ENCODE measurements at regions not wholly inside any gene's neighbourhood (a gene's known extent, or its start where the extent isn't known, plus 50 kb on each side); places are given as distances from the start of the nearest gene placed in this dataset.

DNA sequence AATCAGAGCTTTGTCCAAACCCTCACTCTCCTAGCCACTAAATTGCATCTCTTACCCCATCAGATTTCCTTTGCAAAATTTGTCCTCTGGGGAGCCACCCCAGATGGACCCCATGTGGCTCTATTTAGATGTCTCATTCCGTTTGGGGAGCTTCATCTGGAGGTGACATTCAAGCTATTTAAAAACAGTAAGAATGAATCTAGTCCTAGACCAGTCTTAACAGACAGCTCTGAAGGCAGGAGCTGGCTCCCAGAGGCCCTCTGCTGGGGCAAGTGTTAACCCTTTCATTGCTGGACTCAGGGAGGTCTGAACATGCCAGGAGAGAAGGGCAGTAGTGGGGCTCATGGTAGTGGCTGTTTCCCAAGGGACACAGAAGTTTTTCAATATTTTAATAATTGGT lies 59.2 kb downstream of the RPL37A start:
- H3K4me3 ChIP-seq (ENCODE audit: low read depth, low read length), result no peak overlapping the region
- no peaks in the 10 kb centered on the region for H3K36me3 ChIP-seq (ENCODE audit: control insufficient read depth, insufficient read depth, low read length)
- TF ChIP-seq, protein P1, sequence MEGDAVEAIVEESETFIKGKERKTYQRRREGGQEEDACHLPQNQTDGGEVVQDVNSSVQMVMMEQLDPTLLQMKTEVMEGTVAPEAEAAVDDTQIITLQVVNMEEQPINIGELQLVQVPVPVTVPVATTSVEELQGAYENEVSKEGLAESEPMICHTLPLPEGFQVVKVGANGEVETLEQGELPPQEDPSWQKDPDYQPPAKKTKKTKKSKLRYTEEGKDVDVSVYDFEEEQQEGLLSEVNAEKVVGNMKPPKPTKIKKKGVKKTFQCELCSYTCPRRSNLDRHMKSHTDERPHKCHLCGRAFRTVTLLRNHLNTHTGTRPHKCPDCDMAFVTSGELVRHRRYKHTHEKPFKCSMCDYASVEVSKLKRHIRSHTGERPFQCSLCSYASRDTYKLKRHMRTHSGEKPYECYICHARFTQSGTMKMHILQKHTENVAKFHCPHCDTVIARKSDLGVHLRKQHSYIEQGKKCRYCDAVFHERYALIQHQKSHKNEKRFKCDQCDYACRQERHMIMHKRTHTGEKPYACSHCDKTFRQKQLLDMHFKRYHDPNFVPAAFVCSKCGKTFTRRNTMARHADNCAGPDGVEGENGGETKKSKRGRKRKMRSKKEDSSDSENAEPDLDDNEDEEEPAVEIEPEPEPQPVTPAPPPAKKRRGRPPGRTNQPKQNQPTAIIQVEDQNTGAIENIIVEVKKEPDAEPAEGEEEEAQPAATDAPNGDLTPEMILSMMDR (IDR thresholded peaks at IDR 0.05; ENCODE audit: insufficient read depth, low read length, severe bottlenecking), result no peak
- H3K27me3 ChIP-seq (ENCODE audit: control insufficient read depth, insufficient read depth, low read length), result no peaks in the 10 kb centered on the region
- no peak for FAIRE-seq
- no peak for DNase-seq (ENCODE audit: low read depth)

DNA sequence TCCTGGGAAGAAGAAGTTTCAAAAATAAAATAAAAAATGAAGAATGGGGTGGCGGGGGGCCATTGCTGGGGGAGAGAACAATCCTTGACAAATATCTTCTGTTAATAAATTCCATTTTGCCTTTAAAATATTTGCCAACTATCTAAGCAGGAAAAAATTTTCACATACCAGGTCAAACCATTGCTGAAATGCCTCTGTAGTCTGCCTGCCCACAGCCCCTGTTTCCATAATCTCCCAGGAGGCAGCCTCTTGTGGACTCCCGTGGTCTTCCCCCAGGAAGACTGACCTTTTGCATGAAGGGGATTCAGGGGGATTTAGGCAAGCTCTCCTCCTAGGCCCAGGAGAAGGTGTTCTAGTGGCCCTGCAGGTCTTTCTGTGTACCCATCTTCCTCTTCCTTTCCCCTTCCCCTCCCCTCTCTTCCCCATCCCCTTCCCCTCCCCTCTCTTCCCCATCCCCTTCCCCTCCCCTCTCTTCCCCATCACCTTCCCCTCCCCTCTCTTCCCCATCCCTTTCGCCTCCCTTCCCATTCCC lies 61.0 kb downstream of the RPL37A start:
- Histone ChIP-seq H3K27me3 (ENCODE audit: control insufficient read depth, insufficient read depth, low read length) (no peaks in the 10 kb centered on the region), H3K4me3 (ENCODE audit: low read depth, low read length) (no peak overlapping the region), H3K36me3 (ENCODE audit: control insufficient read depth, insufficient read depth, low read length) (no peaks in the 10 kb centered on the region)
- no peak for FAIRE-seq
- TF ChIP-seq, protein P1 (IDR thresholded peaks at IDR 0.05; ENCODE audit: insufficient read depth, low read length, severe bottlenecking), result no peak
- no peak for DNase-seq (ENCODE audit: low read depth)

DNA sequence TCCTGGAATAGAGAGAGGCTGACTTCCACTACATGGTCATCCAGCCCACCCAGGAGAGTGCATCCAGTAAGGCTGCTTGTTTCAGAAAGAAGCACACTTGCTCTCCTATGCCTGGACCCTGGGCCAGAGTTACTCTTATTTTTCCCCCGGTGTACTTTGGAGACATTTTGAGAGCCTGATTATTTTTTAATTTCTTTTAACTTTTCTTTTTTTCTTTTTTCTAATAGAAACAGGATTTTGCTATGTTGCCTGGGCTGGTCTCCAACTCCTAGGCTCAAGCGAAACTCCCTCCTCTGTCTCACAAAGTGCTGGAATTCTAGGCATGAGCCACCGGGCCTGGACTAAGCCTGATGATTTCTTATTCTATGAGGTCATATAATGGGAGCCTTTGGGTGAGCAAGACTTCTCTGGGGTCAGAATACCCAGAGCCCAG lies 62.2 kb downstream of the RPL37A start:
- no peak for FAIRE-seq
- Histone ChIP-seq H3K27me3 (ENCODE audit: control insufficient read depth, insufficient read depth, low read length) (no peaks in the 10 kb centered on the region), H3K36me3 (ENCODE audit: control insufficient read depth, insufficient read depth, low read length) (no peaks in the 10 kb centered on the region), H3K4me3 (ENCODE audit: low read depth, low read length) (no peak overlapping the region)
- DNase-seq (ENCODE audit: low read depth), result no peak
- TF ChIP-seq, protein P1 (IDR thresholded peaks at IDR 0.05; ENCODE audit: insufficient read depth, low read length, severe bottlenecking), result no peak

DNA sequence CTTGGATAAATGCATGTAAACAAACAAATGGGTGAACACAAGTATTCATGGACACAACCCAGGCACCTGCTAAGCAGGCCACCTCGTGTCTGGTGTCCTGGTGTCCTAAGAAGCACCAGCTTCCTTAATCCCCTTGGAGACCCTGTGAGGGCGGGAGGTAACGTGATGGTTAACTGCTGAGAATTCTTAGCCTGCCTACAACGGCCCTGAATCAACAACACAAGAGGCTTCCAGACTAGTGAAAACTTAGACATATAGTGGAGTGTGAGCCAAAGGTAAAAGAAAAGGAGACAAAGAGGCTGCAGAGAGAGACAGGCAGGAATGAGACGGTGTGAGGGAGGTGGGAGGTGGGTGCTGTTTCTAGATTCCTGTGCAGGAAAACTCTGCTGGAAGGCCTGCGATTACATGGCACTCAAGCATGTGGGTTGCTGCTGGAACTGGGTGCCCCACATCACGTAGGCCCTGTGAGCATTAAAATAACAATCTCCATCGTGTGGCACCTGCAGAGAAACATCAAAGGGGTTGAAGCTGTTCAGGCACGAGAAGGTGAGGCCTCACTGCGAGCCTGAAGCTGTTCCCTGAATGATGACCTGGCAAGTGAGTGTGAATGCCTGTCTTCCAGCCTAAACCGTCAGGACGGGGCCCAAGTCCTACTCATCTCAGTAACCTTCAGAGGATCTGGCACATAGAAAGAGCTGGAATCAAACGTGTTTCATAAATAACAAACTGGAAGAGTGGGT lies 64.2 kb downstream of the RPL37A start:
- no peak overlapping the region for H3K4me3 ChIP-seq (ENCODE audit: low read depth, low read length)
- H3K36me3 ChIP-seq (ENCODE audit: control insufficient read depth, insufficient read depth, low read length), result no peaks in the 10 kb centered on the region
- TF ChIP-seq, protein P1 (IDR thresholded peaks at IDR 0.05; ENCODE audit: insufficient read depth, low read length, severe bottlenecking), result no peak
- peak; percentile 97 for FAIRE-seq
- DNase-seq (ENCODE audit: low read depth), result no peak
- no peaks in the 10 kb centered on the region for H3K27me3 ChIP-seq (ENCODE audit: control insufficient read depth, insufficient read depth, low read length)

DNA sequence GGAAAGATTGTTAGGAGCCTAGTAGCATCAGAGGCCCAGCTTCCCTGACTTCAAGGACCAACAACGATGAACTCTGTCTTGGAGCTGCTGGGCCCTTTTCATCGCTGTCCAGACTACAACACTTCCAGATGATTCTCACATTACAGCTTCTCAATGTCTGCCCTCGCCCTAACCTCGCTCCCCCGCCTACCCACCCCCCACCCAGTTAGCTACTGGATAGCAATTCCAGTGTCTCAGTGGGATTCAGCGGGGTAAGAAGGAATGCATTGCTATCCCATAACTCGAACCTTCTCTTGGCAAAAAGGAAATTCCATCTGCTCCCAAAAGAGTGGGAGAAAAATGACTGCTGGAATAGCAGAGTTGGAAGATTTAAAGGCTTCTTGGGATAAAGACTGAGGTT lies 65.0 kb downstream of the RPL37A start:
- FAIRE-seq, result no peak
- DNase-seq (ENCODE audit: low read depth), result no peak
- TF ChIP-seq, protein P1 (IDR thresholded peaks at IDR 0.05; ENCODE audit: insufficient read depth, low read length, severe bottlenecking), result no peak
- Histone ChIP-seq H3K27me3 (ENCODE audit: control insufficient read depth, insufficient read depth, low read length) (no peaks in the 10 kb centered on the region), H3K4me3 (ENCODE audit: low read depth, low read length) (no peak overlapping the region), H3K36me3 (ENCODE audit: control insufficient read depth, insufficient read depth, low read length) (no peaks in the 10 kb centered on the region)

Data from bronchial epithelial cell (primary cell).